Ectodermal cell (in vitro differentiated cells): ENCODE measurements at regions not wholly inside any gene's neighbourhood (a gene's known extent, or its start where the extent isn't known, plus 50 kb on each side); places are given as distances from the start of the nearest gene placed in this dataset.

ENCODE experiments used
- H3K27ac ChIP-seq: 2 replicates; pipeline ENCODE4 v1.7.0; 2013; ENCODE audit warnings: mild to moderate bottlenecking, low read depth, low read length; ENCODE audit not compliant: insufficient read depth, poor library complexity, severe bottlenecking
- H3K27me3 ChIP-seq: 2 replicates; pipeline ENCODE4 v1.7.0; 2013; ENCODE audit warnings: mild to moderate bottlenecking, low read length; ENCODE audit not compliant: insufficient read depth, control insufficient read depth, poor library complexity, severe bottlenecking
- H3K36me3 ChIP-seq: one replicate; pipeline ENCODE4 v1.7.0; 2013; ENCODE audit warnings: low read length; ENCODE audit not compliant: control insufficient read depth, insufficient read depth
- H3K4me1 ChIP-seq: one replicate; pipeline ENCODE4 v1.7.0; 2013; ENCODE audit warnings: low read length; ENCODE audit not compliant: control insufficient read depth, insufficient read depth
- H3K4me3 ChIP-seq: 2 replicates; pipeline ENCODE4 v1.7.0; 2013; ENCODE audit warnings: low read depth, low read length, control low read depth; ENCODE audit not compliant: insufficient read depth
- H3K9me3 ChIP-seq: 2 replicates; pipeline ENCODE4 v1.7.0; 2013; ENCODE audit warnings: mild to moderate bottlenecking, low read length, moderate library complexity; ENCODE audit not compliant: control insufficient read depth
- WGBS, 2 experiments: methylation state at CpG; one replicate each; pipeline ENCODE4 v1.1.7; 2013; ENCODE audit warnings: missing lambda C conversion rate in 2 of 2; 5-methylcytosine and 5-hydroxymethylcytosine counted together

- WGBS, 2 experiments: 66 to 76% methylated on average over 5 of the region's 5 CpGs
- H3K4me1 ChIP-seq: no peaks in the 10 kb centered on the region
- no peaks in the 10 kb centered on the region for H3K9me3 ChIP-seq
- no peaks in the 10 kb centered on the region for H3K36me3 ChIP-seq
- H3K4me3 ChIP-seq: no peak overlapping the region
- H3K27ac ChIP-seq: no peak overlapping the region
- H3K27me3 ChIP-seq: no peaks in the 10 kb centered on the region
These were observed 901.7 kb upstream of the LRRTM1 start for GRCh38 chr2:81206216-81206615.

GRCh38 chr2:81196933-81197628, 892.5 kb upstream of the LRRTM1 start:
- H3K4me1 ChIP-seq: no peaks in the 10 kb centered on the region
- no peaks in the 10 kb centered on the region for H3K9me3 ChIP-seq
- no peak overlapping the region for H3K4me3 ChIP-seq
- no peak overlapping the region for H3K27ac ChIP-seq
- 96% methylated on average over 30 of the region's 30 CpGs for WGBS, 2 experiments
- no peaks in the 10 kb centered on the region for H3K27me3 ChIP-seq
- no peaks in the 10 kb centered on the region for H3K36me3 ChIP-seq

DNA sequence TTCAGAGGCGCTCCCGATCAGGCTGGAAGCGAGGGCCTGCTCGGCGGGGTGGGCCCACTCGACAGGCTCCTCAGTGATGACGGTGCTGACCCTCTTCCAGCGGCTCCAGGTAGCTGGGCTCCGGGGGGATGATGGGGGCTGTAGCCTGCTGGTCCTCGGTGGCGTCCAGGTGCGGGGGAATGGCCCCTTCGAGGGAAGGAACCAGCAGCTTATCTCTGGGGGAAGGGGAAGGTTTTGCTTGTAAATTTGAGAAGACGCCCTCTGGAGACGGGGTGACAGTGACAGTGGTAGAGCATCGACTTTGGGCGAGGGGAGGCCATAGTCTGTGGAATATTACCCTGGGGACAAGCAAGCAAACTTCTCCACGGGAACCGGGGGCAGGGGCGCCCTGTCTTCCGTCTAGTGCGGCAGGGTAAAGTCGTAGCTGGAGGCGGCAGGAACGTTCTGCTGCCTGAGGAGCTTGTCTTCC, 891.9 kb upstream of the LRRTM1 start:
- no peaks in the 10 kb centered on the region for H3K36me3 ChIP-seq
- no peak overlapping the region for H3K4me3 ChIP-seq
- H3K9me3 ChIP-seq: no peaks in the 10 kb centered on the region
- WGBS, 2 experiments: 96% methylated on average over 25 of the region's 25 CpGs
- no peaks in the 10 kb centered on the region for H3K4me1 ChIP-seq
- no peaks in the 10 kb centered on the region for H3K27me3 ChIP-seq
- H3K27ac ChIP-seq: no peak overlapping the region

- 96% methylated on average over 19 of the region's 19 CpGs for WGBS, 2 experiments
These were observed 891.3 kb upstream of the LRRTM1 start for GRCh38 chr2:81195774-81196382.

DNA sequence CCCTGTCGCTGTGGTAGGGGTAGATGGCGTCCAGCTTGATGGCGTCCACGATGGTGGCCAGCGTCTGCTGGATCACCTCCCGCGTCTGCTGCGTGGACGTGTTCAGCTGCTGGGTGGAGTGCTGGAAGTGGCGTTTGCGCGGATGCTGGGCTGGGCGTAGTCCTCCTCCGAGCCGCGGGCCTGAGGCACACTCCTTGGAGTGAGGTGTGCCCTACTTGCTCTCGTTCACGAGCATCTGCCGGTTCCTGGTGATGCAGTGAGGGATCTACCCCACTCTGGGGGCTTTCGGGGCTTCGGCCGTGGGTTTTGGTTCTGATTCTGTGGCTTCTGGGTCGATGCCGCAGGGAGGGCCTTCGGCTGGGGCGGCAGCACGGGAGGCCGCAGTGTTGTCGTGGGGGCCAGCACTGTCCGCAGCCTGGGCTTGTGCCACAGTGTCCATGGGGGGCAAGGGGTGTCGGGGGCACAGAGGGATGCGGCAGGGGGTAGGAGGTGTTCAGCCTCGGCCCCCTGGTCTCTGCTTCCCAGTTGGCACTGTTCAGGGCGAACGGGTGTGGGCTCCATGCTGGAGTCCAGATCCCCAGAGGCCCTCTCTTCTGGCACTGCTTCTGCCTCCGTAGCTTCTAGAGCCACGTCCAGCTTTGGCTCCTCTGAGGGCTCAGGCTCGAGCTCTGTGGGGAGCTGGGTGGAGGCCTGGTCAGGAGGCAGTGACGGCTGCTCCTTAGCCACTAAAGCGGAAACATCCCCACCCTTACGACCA, 890.6 kb upstream of the LRRTM1 start:
- Histone ChIP-seq H3K9me3 (no peaks in the 10 kb centered on the region), H3K27me3 (no peaks in the 10 kb centered on the region), H3K4me1 (no peaks in the 10 kb centered on the region), H3K36me3 (no peaks in the 10 kb centered on the region), H3K4me3 (no peak overlapping the region), H3K27ac (no peak overlapping the region)
- WGBS, 2 experiments: 92% methylated on average over 41 of the region's 41 CpGs

More at GRCh38 chr2:81195774-81196382, 891.3 kb upstream of the LRRTM1 start:
- no peaks in the 10 kb centered on the region for H3K9me3 ChIP-seq
- no peak overlapping the region for H3K27ac ChIP-seq
- no peaks in the 10 kb centered on the region for H3K4me1 ChIP-seq
- no peak overlapping the region for H3K4me3 ChIP-seq
- no peaks in the 10 kb centered on the region for H3K27me3 ChIP-seq
- no peaks in the 10 kb centered on the region for H3K36me3 ChIP-seq

- no peak overlapping the region for H3K27ac ChIP-seq
These were observed 890.0 kb upstream of the LRRTM1 start for GRCh38 chr2:81194581-81194980.

DNA sequence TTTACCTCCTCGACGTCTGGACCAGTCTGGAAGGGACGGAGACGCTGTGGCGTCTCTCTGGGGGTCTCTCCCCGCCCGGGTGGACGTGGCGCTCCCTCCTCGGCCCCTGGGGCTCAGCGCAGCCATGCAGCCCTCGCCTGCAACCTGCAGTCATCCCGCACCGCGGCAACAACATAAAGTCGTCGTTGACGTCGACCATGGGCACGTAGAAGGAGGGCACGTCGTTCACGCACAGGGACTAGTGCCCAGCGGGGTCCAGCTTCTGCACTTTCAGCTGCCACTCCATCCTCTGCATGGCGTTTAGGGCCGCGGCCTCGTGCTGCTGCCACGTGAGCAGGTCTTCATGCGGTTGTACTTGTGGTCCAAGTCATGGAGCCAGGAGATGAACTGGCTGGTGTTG, 889.6 kb upstream of the LRRTM1 start:
- 95 to 96% methylated on average over 30 of the region's 30 CpGs for WGBS, 2 experiments

More at GRCh38 chr2:81194581-81194980, 890.0 kb upstream of the LRRTM1 start:
- Histone ChIP-seq H3K36me3 (no peaks in the 10 kb centered on the region), H3K4me1 (no peaks in the 10 kb centered on the region), H3K4me3 (no peak overlapping the region), H3K27me3 (no peaks in the 10 kb centered on the region), H3K9me3 (no peaks in the 10 kb centered on the region)
- WGBS, 2 experiments: 95 to 97% methylated on average over 23 of the region's 23 CpGs

GRCh38 chr2:81181845-81182244, 877.3 kb upstream of the LRRTM1 start:
- H3K27ac ChIP-seq: no peak overlapping the region
- H3K36me3 ChIP-seq: no peaks in the 10 kb centered on the region
- no peaks in the 10 kb centered on the region for H3K27me3 ChIP-seq
- no peaks in the 10 kb centered on the region for H3K4me1 ChIP-seq
- no peak overlapping the region for H3K4me3 ChIP-seq
- no peaks in the 10 kb centered on the region for H3K9me3 ChIP-seq

More for the DNA sequence above, 889.6 kb upstream of the LRRTM1 start:
- Histone ChIP-seq H3K27me3 (no peaks in the 10 kb centered on the region), H3K4me3 (no peak overlapping the region), H3K9me3 (no peaks in the 10 kb centered on the region), H3K27ac (no peak overlapping the region), H3K4me1 (no peaks in the 10 kb centered on the region), H3K36me3 (no peaks in the 10 kb centered on the region)

- WGBS, 2 experiments: 85 to 91% methylated on average over 1 to 2 of the region's 2 CpGs
- Histone ChIP-seq H3K27ac (no peak overlapping the region), H3K9me3 (no peaks in the 10 kb centered on the region), H3K4me1 (no peaks in the 10 kb centered on the region), H3K4me3 (no peak overlapping the region), H3K36me3 (no peaks in the 10 kb centered on the region), H3K27me3 (no peaks in the 10 kb centered on the region)
These were observed 866.9 kb upstream of the LRRTM1 start for GRCh38 chr2:81171447-81171846.

DNA sequence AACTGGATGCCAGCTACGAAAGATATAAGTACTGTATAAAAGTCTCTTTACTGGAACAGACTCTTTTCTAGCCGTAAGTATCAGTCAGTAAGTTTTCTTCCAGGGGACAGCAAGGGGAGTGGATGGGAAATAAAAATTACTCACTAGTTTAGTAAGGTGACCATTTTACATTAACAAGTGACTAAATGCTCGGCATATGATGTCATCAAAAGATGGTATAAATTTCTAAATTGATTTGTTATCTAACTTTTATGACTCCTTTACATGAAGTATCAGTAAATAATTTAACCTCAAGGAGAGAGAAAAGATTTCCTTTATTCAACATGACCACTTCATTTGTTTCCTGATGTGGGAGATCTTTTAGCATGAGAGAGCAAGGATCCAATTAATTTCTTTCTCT, 859.0 kb upstream of the LRRTM1 start:
- no peak overlapping the region for H3K27ac ChIP-seq
- H3K27me3 ChIP-seq: no peaks in the 10 kb centered on the region
- no peaks in the 10 kb centered on the region for H3K9me3 ChIP-seq
- WGBS, 2 experiments: 88 to 92% methylated on average over 1 to 2 of the region's 3 CpGs
- no peak overlapping the region for H3K4me3 ChIP-seq
- no peaks in the 10 kb centered on the region for H3K4me1 ChIP-seq
- H3K36me3 ChIP-seq: no peaks in the 10 kb centered on the region
